ENCODE measurements at regions not wholly inside any gene's neighbourhood (a gene's known extent, or its start where the extent isn't known, plus 50 kb on each side); places are given as distances from the start of the nearest gene placed in this dataset.

GRCh38 chr15:47326410-47327333 lies 390.6 kb upstream of the SEMA6D start:
- TF ChIP-seq MAX (IDR thresholded peaks at IDR 0.05) = no peak
- no peak for TF ChIP-seq EP300 (IDR thresholded peaks at IDR 0.05; ENCODE audit: borderline replicate concordance)
- no peak for TF ChIP-seq REST (IDR thresholded peaks at IDR 0.05; ENCODE audit: low read depth)
- TF ChIP-seq TCF12 (IDR thresholded peaks at IDR 0.05; ENCODE audit: low read depth) = no peak
- TF ChIP-seq TAF1 (IDR thresholded peaks at IDR 0.05; ENCODE audit: low read depth) = no peak
- no peak for TF ChIP-seq USF1 (IDR thresholded peaks at IDR 0.05)
- TF ChIP-seq ZBTB7A (IDR thresholded peaks at IDR 0.05; ENCODE audit: low read depth) = no peak
- TF ChIP-seq RAD21 (IDR thresholded peaks at IDR 0.05; ENCODE audit: low read depth) = no peak
- no peak for TF ChIP-seq FOXM1 (IDR thresholded peaks at IDR 0.05; ENCODE audit: borderline replicate concordance, low read depth)
- TF ChIP-seq NFIC (IDR thresholded peaks at IDR 0.05) = no peak
- TF ChIP-seq TEAD4 (IDR thresholded peaks at IDR 0.05) = no peak
- TF ChIP-seq YY1 (IDR thresholded peaks at IDR 0.05; ENCODE audit: low read depth) = no peak
- no peak for TF ChIP-seq EGR1 (IDR thresholded peaks at IDR 0.05)
- no peak for TF ChIP-seq CEBPB (IDR thresholded peaks at IDR 0.05)
- TF ChIP-seq CREB1 (IDR thresholded peaks at IDR 0.05; ENCODE audit: low read depth) = no peak

- no peak for TF ChIP-seq ZBTB7A (IDR thresholded peaks at IDR 0.05; ENCODE audit: low read depth)
- no peak for TF ChIP-seq CEBPB (IDR thresholded peaks at IDR 0.05)
- no peak for TF ChIP-seq EP300 (IDR thresholded peaks at IDR 0.05; ENCODE audit: borderline replicate concordance)
- no peak for TF ChIP-seq RAD21 (IDR thresholded peaks at IDR 0.05; ENCODE audit: low read depth)
- no peak for TF ChIP-seq YY1 (IDR thresholded peaks at IDR 0.05; ENCODE audit: low read depth)
- no peak for TF ChIP-seq USF1 (IDR thresholded peaks at IDR 0.05)
- no peak for TF ChIP-seq EGR1 (IDR thresholded peaks at IDR 0.05)
- no peak for TF ChIP-seq NFIC (IDR thresholded peaks at IDR 0.05)
- TF ChIP-seq REST (IDR thresholded peaks at IDR 0.05; ENCODE audit: low read depth) = no peak
- no peak for TF ChIP-seq CREB1 (IDR thresholded peaks at IDR 0.05; ENCODE audit: low read depth)
- no peak for TF ChIP-seq TEAD4 (IDR thresholded peaks at IDR 0.05)
- no peak for TF ChIP-seq MAX (IDR thresholded peaks at IDR 0.05)
- no peak for TF ChIP-seq FOXM1 (IDR thresholded peaks at IDR 0.05; ENCODE audit: borderline replicate concordance, low read depth)
- no peak for TF ChIP-seq TCF12 (IDR thresholded peaks at IDR 0.05; ENCODE audit: low read depth)
- TF ChIP-seq TAF1 (IDR thresholded peaks at IDR 0.05; ENCODE audit: low read depth) = no peak
Observed at GRCh38 chr15:47331829-47332393, 385.4 kb upstream of the SEMA6D start.

- TF ChIP-seq EP300 (IDR thresholded peaks at IDR 0.05; ENCODE audit: borderline replicate concordance) (no peak), CREB1 (IDR thresholded peaks at IDR 0.05; ENCODE audit: low read depth) (no peak), EGR1 (IDR thresholded peaks at IDR 0.05) (no peak), TCF12 (IDR thresholded peaks at IDR 0.05; ENCODE audit: low read depth) (no peak), YY1 (IDR thresholded peaks at IDR 0.05; ENCODE audit: low read depth) (no peak), REST (IDR thresholded peaks at IDR 0.05; ENCODE audit: low read depth) (no peak), RAD21 (IDR thresholded peaks at IDR 0.05; ENCODE audit: low read depth) (no peak), NFIC (IDR thresholded peaks at IDR 0.05) (no peak), FOXM1 (IDR thresholded peaks at IDR 0.05; ENCODE audit: borderline replicate concordance, low read depth) (no peak), TAF1 (IDR thresholded peaks at IDR 0.05; ENCODE audit: low read depth) (no peak), TEAD4 (IDR thresholded peaks at IDR 0.05) (no peak), USF1 (IDR thresholded peaks at IDR 0.05) (no peak), MAX (IDR thresholded peaks at IDR 0.05) (no peak)
Observed at GRCh38 chr15:47332481-47332880, 384.8 kb upstream of the SEMA6D start.
